MM.1S (cell line): ENCODE measurements at regions not wholly inside any gene's neighbourhood (a gene's known extent, or its start where the extent isn't known, plus 50 kb on each side); places are given as distances from the start of the nearest gene placed in this dataset.

Experiments used
- DNase-seq: peaks from one replicate; pipeline ENCODE4 v3.0.0-alpha.2; 2015
- H2AFZ ChIP-seq: fragments of 300-600 bp; sonication (generic); 2 replicates; pipeline ENCODE4 v1.6.0; 2016; ENCODE audit warnings: antibody characterized with exemption, low read length
- H3F3A ChIP-seq: fragments of 300-600 bp; sonication (generic); 2 replicates; pipeline ENCODE4 v1.6.1; 2016; ENCODE audit warnings: mild to moderate bottlenecking, antibody characterized with exemption, low read length, moderate library complexity, mixed read lengths; ENCODE audit not compliant: insufficient read depth
- H3K27ac ChIP-seq: fragments of 300-600 bp; sonication (generic); 2 replicates; pipeline ENCODE4 v1.5.1; 2016; ENCODE audit warnings: mild to moderate bottlenecking, low read length
- H3K27me3 ChIP-seq: fragments of 300-600 bp; sonication (generic); replicated peaks from 2 replicates; pipeline ENCODE4 v1.6.0; 2016; ENCODE audit warnings: low read length; ENCODE audit not compliant: insufficient read depth
- H3K36me3 ChIP-seq: fragments of 300-600 bp; sonication (generic); replicated peaks from 2 replicates; pipeline ENCODE4 v1.6.1; 2016; ENCODE audit warnings: mild to moderate bottlenecking, low read length, mixed read lengths; ENCODE audit not compliant: insufficient read depth
- H3K4me1 ChIP-seq: fragments of 300-600 bp; sonication (generic); 2 replicates; pipeline ENCODE4 v1.6.1; 2016; ENCODE audit warnings: low read length, mixed read lengths
- H3K4me2 ChIP-seq: fragments of 300-600 bp; sonication (generic); 2 replicates; pipeline ENCODE4 v1.6.0; 2016; ENCODE audit warnings: low read depth, low read length
- H3K4me3 ChIP-seq: fragments of 300-600 bp; sonication (generic); 2 replicates; pipeline ENCODE4 v1.5.1; 2016; ENCODE audit warnings: low read length, mixed read lengths
- H3K79me2 ChIP-seq: fragments of 300-600 bp; sonication (generic); 2 replicates; pipeline ENCODE4 v1.6.1; 2016; ENCODE audit warnings: mixed run types, low read length, mixed read lengths
- H3K9ac ChIP-seq: fragments of 300-600 bp; sonication (generic); 2 replicates; pipeline ENCODE4 v1.6.1; 2016; ENCODE audit warnings: low read length, mixed read lengths
- H3K9me2 ChIP-seq: fragments of 300-600 bp; sonication (generic); replicated peaks from 2 replicates; pipeline ENCODE4 v1.6.1; 2016; ENCODE audit warnings: mild to moderate bottlenecking, low read length, mixed read lengths; ENCODE audit not compliant: insufficient read depth
- H3K9me3 ChIP-seq: fragments of 300-600 bp; sonication (generic); replicated peaks from 2 replicates; pipeline ENCODE4 v1.6.1; 2016; ENCODE audit warnings: mild to moderate bottlenecking, low read length, mixed read lengths; ENCODE audit not compliant: insufficient read depth
- H4K20me1 ChIP-seq: fragments of 300-600 bp; sonication (generic); 2 replicates; pipeline ENCODE4 v1.6.1; 2016; ENCODE audit warnings: mild to moderate bottlenecking, low read length, moderate library complexity, mixed read lengths; ENCODE audit not compliant: insufficient read depth
- CTCF ChIP-seq: fragments of 300-600 bp; sonication (generic); IDR thresholded peaks from 2 replicates; pipeline ENCODE4 v1.5.1; 2016; ENCODE audit warnings: antibody characterized with exemption, low read length, mixed read lengths
- EZH2 ChIP-seq: fragments of 300-600 bp; sonication (generic); optimal IDR thresholded peaks from 2 replicates; pipeline ENCODE3; 2017; ENCODE audit warnings: low read depth, mild to moderate bottlenecking, antibody characterized with exemption, low read length, mixed read lengths
- EZH2phosphoT487 ChIP-seq: fragments of 300-600 bp; sonication (generic); IDR thresholded peaks from 2 replicates; pipeline ENCODE4 v1.6.1; 2018; ENCODE audit warnings: antibody characterized with exemption, low read length

GRCh38 chr16:51698647-51699046, 547.6 kb upstream of the SALL1 start:
- Histone ChIP-seq H3K9me3 (no peaks in the 10 kb centered on the region), H3K27ac (no peak overlapping the region), H4K20me1 (no peaks in the 10 kb centered on the region), H3K4me1 (no peaks in the 10 kb centered on the region), H2AFZ (no peak overlapping the region), H3K79me2 (no peaks in the 10 kb centered on the region), H3K27me3 (no peaks in the 10 kb centered on the region), H3K9ac (no peak overlapping the region), H3K36me3 (no peaks in the 10 kb centered on the region), H3K4me3 (no peak overlapping the region), H3F3A (no peaks in the 10 kb centered on the region), H3K4me2 (no peak overlapping the region), H3K9me2 (no peaks in the 10 kb centered on the region)
- DNase-seq: no peak
- TF ChIP-seq EZH2phosphoT487: no peak
- no peak for TF ChIP-seq CTCF
- TF ChIP-seq EZH2: no peak

- Histone ChIP-seq H3K9me2 (no peaks in the 10 kb centered on the region), H2AFZ (no peak overlapping the region), H4K20me1 (no peaks in the 10 kb centered on the region), H3K4me1 (no peaks in the 10 kb centered on the region), H3K36me3 (no peaks in the 10 kb centered on the region), H3K27ac (no peak overlapping the region), H3K4me2 (no peak overlapping the region), H3K9ac (no peak overlapping the region), H3K79me2 (no peaks in the 10 kb centered on the region), H3K9me3 (no peaks in the 10 kb centered on the region), H3F3A (no peaks in the 10 kb centered on the region), H3K27me3 (no peaks in the 10 kb centered on the region), H3K4me3 (no peak overlapping the region)
- no peak for DNase-seq
- TF ChIP-seq EZH2phosphoT487: no peak
Measured at GRCh38 chr16:51697454-51697853, 546.4 kb upstream of the SALL1 start.

GRCh38 chr16:51696376-51696775, 545.3 kb upstream of the SALL1 start:
- no peaks in the 10 kb centered on the region for H3K4me1 ChIP-seq
- H2AFZ ChIP-seq: no peak overlapping the region
- H3F3A ChIP-seq: no peaks in the 10 kb centered on the region
- H3K4me3 ChIP-seq: no peak overlapping the region
- TF ChIP-seq EZH2phosphoT487 (no peak), EZH2 (no peak), CTCF (no peak)
- H3K9me3 ChIP-seq: no peaks in the 10 kb centered on the region
- H3K9me2 ChIP-seq: no peaks in the 10 kb centered on the region
- no peaks in the 10 kb centered on the region for H3K27me3 ChIP-seq
- H3K27ac ChIP-seq: no peak overlapping the region
- no peak overlapping the region for H3K9ac ChIP-seq
- H3K36me3 ChIP-seq: no peaks in the 10 kb centered on the region
- no peaks in the 10 kb centered on the region for H3K79me2 ChIP-seq
- H4K20me1 ChIP-seq: no peaks in the 10 kb centered on the region
- H3K4me2 ChIP-seq: no peak overlapping the region
- no peak for DNase-seq

- DNase-seq: no peak
- no peak overlapping the region for H3K9ac ChIP-seq
- H3K27ac ChIP-seq: no peak overlapping the region
- no peak overlapping the region for H2AFZ ChIP-seq
- H3K9me2 ChIP-seq: no peaks in the 10 kb centered on the region
- H4K20me1 ChIP-seq: no peaks in the 10 kb centered on the region
- no peaks in the 10 kb centered on the region for H3K9me3 ChIP-seq
- H3K4me2 ChIP-seq: no peak overlapping the region
- H3F3A ChIP-seq: no peaks in the 10 kb centered on the region
- H3K4me1 ChIP-seq: no peaks in the 10 kb centered on the region
- no peaks in the 10 kb centered on the region for H3K36me3 ChIP-seq
- TF ChIP-seq CTCF (no peak), EZH2phosphoT487 (no peak), EZH2 (no peak)
- H3K79me2 ChIP-seq: no peaks in the 10 kb centered on the region
- H3K27me3 ChIP-seq: no peaks in the 10 kb centered on the region
- no peak overlapping the region for H3K4me3 ChIP-seq
Measured at GRCh38 chr16:51691109-51691508, 540.0 kb upstream of the SALL1 start.
